ENCODE measurements at regions not wholly inside any gene's neighbourhood (a gene's known extent, or its start where the extent isn't known, plus 50 kb on each side); places are given as distances from the start of the nearest gene placed in this dataset.

- Mint-ChIP-seq H3K4me3 (no peak overlapping the region), H3K4me1 (no peaks in the 10 kb centered on the region), H3K36me3 (no peaks in the 10 kb centered on the region), H3K27me3 (peaks cover 10% of the 10 kb centered on the region), H3K9me3 (no peaks in the 10 kb centered on the region), H3K27ac (no peak overlapping the region)
- CTCF ChIA-PET = no interaction called here
- DNase-seq = no peak
These were observed 69.1 kb downstream of the OTP start for GRCh38 chr5:77569409-77569808.

DNA sequence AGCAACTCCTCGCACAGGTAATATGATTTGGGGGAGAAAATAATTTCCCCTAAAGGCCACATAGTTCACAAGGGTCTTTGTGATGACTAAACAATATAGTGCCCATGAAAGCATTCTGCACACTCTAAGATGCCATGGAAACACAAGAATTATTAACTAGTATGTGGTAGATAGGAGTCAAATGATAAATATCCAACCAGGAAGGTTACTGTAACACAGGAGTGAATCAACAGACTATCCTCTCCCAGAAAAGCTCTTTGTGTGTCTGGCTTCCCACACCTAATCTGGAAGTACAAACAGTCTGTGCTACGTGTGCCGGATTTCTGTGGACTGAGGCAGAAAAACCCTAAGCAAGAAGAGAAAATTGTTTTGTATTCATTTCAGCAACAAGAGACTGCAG lies 70.0 kb downstream of the OTP start:
- Mint-ChIP-seq H3K27me3 (peaks cover 6% of the 10 kb centered on the region), H3K9me3 (no peaks in the 10 kb centered on the region), H3K27ac (no peak overlapping the region), H3K4me1 (no peaks in the 10 kb centered on the region), H3K4me3 (no peak overlapping the region), H3K36me3 (no peaks in the 10 kb centered on the region)
- no peak for DNase-seq
- CTCF ChIA-PET = no interaction called here

- H3K27ac Mint-ChIP-seq = no peak overlapping the region
- CTCF ChIA-PET = interaction anchor here (0.6 kb wide), 1 partner anchor 22 kb away, joined by 3 read pairs; no protein-coding TSS in a partner anchor
These were observed 70.4 kb downstream of the OTP start for GRCh38 chr5:77568082-77568481.

DNA sequence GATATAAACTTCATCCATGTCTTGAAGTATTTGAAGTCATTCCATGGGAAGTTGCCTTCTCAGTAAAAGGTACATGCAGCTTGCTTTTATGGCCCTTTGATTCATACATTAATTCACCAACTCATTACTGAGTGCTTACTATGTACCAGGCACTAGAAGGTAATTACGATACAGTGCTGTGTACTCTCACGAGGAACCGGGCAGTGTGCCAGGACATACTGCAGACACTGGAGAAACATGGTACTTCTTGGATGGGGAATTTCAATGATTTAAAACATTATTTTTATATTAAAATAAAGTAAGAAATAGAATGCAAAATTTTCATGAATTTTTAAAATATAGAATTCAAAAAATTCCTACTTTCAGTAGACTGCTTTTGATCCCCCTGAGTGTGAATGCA lies 71.4 kb upstream of the WDR41 start:
- H3K27me3 Mint-ChIP-seq = peaks cover 6% of the 10 kb centered on the region
- H3K36me3 Mint-ChIP-seq = no peaks in the 10 kb centered on the region
- CTCF ChIA-PET = no interaction called here
- H3K4me1 Mint-ChIP-seq = no peaks in the 10 kb centered on the region
- H3K27ac Mint-ChIP-seq = no peak overlapping the region
- no peaks in the 10 kb centered on the region for H3K9me3 Mint-ChIP-seq
- DNase-seq = no peak
- H3K4me3 Mint-ChIP-seq = no peak overlapping the region

More at GRCh38 chr5:77568082-77568481, 70.4 kb downstream of the OTP start:
- Mint-ChIP-seq H3K4me1 (no peaks in the 10 kb centered on the region), H3K4me3 (no peak overlapping the region), H3K36me3 (no peaks in the 10 kb centered on the region), H3K9me3 (no peaks in the 10 kb centered on the region), H3K27me3 (peaks cover 3% of the 10 kb centered on the region)
- no peak for DNase-seq

GRCh38 chr5:77561965-77562364 lies 69.8 kb upstream of the WDR41 start:
- no peaks in the 10 kb centered on the region for H3K9me3 Mint-ChIP-seq
- H3K27me3 Mint-ChIP-seq = peaks cover 3% of the 10 kb centered on the region
- H3K4me3 Mint-ChIP-seq = no peak overlapping the region
- H3K27ac Mint-ChIP-seq = no peak overlapping the region
- H3K36me3 Mint-ChIP-seq = no peaks in the 10 kb centered on the region
- CTCF ChIA-PET = no interaction called here
- no peaks in the 10 kb centered on the region for H3K4me1 Mint-ChIP-seq
- no peak for DNase-seq

- Mint-ChIP-seq H3K4me3 (no peak overlapping the region), H3K9me3 (no peaks in the 10 kb centered on the region), H3K27me3 (peaks cover 3% of the 10 kb centered on the region), H3K4me1 (no peaks in the 10 kb centered on the region), H3K27ac (no peak overlapping the region), H3K36me3 (no peaks in the 10 kb centered on the region)
- no peak for DNase-seq
- CTCF ChIA-PET = interaction anchor here (0.7 kb wide), 1 partner anchor 708 kb away, joined by 4 read pairs; no protein-coding TSS in a partner anchor
These were observed 68.7 kb upstream of the WDR41 start for GRCh38 chr5:77560677-77561263.

DNA sequence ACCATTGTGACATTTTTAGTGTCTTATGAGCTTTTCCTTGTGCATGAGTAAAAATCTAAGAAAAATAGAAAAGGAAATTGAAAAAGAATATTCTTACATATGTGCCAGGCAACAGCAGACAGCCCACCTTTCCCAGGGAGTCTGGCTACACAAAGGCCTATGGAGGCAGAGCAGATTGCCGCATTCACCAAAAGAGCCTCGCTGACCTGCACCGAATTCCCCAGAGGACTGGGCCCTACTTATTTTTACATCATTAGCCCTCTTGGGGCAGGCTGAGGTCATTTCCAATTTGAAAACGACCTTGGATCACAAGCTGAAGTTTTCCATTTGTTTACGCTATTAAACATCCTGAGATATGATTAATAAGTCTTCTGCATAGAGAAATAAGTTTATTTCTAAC lies 66.2 kb upstream of the WDR41 start:
- H3K9me3 Mint-ChIP-seq = no peaks in the 10 kb centered on the region
- no peak for DNase-seq
- H3K27ac Mint-ChIP-seq = no peak overlapping the region
- no peaks in the 10 kb centered on the region for H3K36me3 Mint-ChIP-seq
- H3K4me3 Mint-ChIP-seq = no peak overlapping the region
- H3K27me3 Mint-ChIP-seq = peaks cover 3% of the 10 kb centered on the region
- no peaks in the 10 kb centered on the region for H3K4me1 Mint-ChIP-seq
- CTCF ChIA-PET = no interaction called here

GRCh38 chr5:77550406-77550805 lies 58.3 kb upstream of the WDR41 start:
- DNase-seq = no peak
- no peak overlapping the region for H3K4me3 Mint-ChIP-seq
- CTCF ChIA-PET = no interaction called here
- H3K27me3 Mint-ChIP-seq = no peaks in the 10 kb centered on the region
- no peaks in the 10 kb centered on the region for H3K9me3 Mint-ChIP-seq
- no peak overlapping the region for H3K27ac Mint-ChIP-seq
- H3K4me1 Mint-ChIP-seq = no peaks in the 10 kb centered on the region
- no peaks in the 10 kb centered on the region for H3K36me3 Mint-ChIP-seq

- H3K27me3 Mint-ChIP-seq = peaks cover 4% of the 10 kb centered on the region
- H3K4me1 Mint-ChIP-seq = no peaks in the 10 kb centered on the region
- no peaks in the 10 kb centered on the region for H3K9me3 Mint-ChIP-seq
- H3K36me3 Mint-ChIP-seq = no peaks in the 10 kb centered on the region
- DNase-seq = no peak
- H3K4me3 Mint-ChIP-seq = no peak overlapping the region
- H3K27ac Mint-ChIP-seq = no peak overlapping the region
- CTCF ChIA-PET = no interaction called here
These were observed 53.2 kb upstream of the WDR41 start for GRCh38 chr5:77545285-77545684.
